Neural cell (in vitro differentiated cells): ENCODE measurements at regions not wholly inside any gene's neighbourhood (a gene's known extent, or its start where the extent isn't known, plus 50 kb on each side); places are given as distances from the start of the nearest gene placed in this dataset.

ENCODE experiments used
- EP300 ChIP-seq: fragments of 450-650 bp; conservative IDR thresholded peaks from 2 replicates; pipeline ENCODE4 v1.6.1; 2014; ENCODE audit warnings: antibody characterized with exemption, mild to moderate bottlenecking, moderate library complexity; ENCODE audit not compliant: poor library complexity, severe bottlenecking
- EZH2 ChIP-seq: fragments of 200-600, 300-800 bp; shearing (Covaris generic), sonication (generic); IDR thresholded peaks from 2 replicates; pipeline ENCODE4 v1.6.1; 2014; ENCODE audit warnings: antibody characterized with exemption, low read length, borderline replicate concordance, mild to moderate bottlenecking; ENCODE audit not compliant: insufficient read depth, poor library complexity, severe bottlenecking
- MXI1 ChIP-seq: fragments of 450-650 bp; conservative IDR thresholded peaks from 2 replicates; pipeline ENCODE4 v1.6.1; 2014; ENCODE audit warnings: antibody characterized with exemption, mild to moderate bottlenecking; ENCODE audit not compliant: poor library complexity, severe bottlenecking
- POLR2AphosphoS5 ChIP-seq: IDR thresholded peaks from 2 replicates; pipeline ENCODE4 v1.6.1; 2012
- SMC3 ChIP-seq: fragments of 450-650 bp; conservative IDR thresholded peaks from 2 replicates; pipeline ENCODE4 v1.6.1; 2014; ENCODE audit warnings: antibody characterized with exemption, mild to moderate bottlenecking, moderate library complexity; ENCODE audit not compliant: poor library complexity
- TAF1 ChIP-seq: IDR thresholded peaks from 2 replicates; pipeline ENCODE4 v1.6.1; 2012; ENCODE audit warnings: low read depth
- TF ChIP-seq, protein P1 (sequence below): fragments of 450-650 bp; IDR thresholded peaks from 2 replicates; pipeline ENCODE4 v1.5.1; 2014; ENCODE audit warnings: antibody characterized with exemption, mild to moderate bottlenecking, moderate library complexity; ENCODE audit not compliant: poor library complexity, severe bottlenecking
- TF ChIP-seq, protein P2 (sequence below): IDR thresholded peaks from 2 replicates; pipeline ENCODE4 v1.6.1; 2012; ENCODE audit warnings: borderline replicate concordance

DNA sequence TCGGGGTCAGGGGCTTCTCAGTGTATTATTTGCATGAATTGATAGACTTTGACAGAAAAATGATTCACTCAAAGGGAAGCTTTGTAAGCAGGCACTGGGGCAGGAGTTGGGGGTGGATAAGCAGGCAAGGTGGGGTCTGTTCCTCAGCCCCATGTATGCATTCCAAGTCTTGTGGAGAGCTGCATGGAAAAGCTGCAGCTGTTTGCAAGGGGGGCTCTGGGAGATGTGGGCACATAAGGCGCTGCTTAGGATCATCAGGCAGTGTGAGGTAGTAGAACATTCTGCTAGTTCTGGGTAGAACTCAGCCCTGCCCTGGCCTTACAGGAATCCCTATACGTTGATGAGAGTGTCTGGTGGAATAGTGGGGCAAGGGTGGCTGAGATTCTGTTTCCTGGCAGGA lies 154.2 kb upstream of the LRIG1 start:
- TF ChIP-seq, protein P1, sequence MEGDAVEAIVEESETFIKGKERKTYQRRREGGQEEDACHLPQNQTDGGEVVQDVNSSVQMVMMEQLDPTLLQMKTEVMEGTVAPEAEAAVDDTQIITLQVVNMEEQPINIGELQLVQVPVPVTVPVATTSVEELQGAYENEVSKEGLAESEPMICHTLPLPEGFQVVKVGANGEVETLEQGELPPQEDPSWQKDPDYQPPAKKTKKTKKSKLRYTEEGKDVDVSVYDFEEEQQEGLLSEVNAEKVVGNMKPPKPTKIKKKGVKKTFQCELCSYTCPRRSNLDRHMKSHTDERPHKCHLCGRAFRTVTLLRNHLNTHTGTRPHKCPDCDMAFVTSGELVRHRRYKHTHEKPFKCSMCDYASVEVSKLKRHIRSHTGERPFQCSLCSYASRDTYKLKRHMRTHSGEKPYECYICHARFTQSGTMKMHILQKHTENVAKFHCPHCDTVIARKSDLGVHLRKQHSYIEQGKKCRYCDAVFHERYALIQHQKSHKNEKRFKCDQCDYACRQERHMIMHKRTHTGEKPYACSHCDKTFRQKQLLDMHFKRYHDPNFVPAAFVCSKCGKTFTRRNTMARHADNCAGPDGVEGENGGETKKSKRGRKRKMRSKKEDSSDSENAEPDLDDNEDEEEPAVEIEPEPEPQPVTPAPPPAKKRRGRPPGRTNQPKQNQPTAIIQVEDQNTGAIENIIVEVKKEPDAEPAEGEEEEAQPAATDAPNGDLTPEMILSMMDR, result no peak
- TF ChIP-seq SMC3, result no peak
- TF ChIP-seq, protein P2, sequence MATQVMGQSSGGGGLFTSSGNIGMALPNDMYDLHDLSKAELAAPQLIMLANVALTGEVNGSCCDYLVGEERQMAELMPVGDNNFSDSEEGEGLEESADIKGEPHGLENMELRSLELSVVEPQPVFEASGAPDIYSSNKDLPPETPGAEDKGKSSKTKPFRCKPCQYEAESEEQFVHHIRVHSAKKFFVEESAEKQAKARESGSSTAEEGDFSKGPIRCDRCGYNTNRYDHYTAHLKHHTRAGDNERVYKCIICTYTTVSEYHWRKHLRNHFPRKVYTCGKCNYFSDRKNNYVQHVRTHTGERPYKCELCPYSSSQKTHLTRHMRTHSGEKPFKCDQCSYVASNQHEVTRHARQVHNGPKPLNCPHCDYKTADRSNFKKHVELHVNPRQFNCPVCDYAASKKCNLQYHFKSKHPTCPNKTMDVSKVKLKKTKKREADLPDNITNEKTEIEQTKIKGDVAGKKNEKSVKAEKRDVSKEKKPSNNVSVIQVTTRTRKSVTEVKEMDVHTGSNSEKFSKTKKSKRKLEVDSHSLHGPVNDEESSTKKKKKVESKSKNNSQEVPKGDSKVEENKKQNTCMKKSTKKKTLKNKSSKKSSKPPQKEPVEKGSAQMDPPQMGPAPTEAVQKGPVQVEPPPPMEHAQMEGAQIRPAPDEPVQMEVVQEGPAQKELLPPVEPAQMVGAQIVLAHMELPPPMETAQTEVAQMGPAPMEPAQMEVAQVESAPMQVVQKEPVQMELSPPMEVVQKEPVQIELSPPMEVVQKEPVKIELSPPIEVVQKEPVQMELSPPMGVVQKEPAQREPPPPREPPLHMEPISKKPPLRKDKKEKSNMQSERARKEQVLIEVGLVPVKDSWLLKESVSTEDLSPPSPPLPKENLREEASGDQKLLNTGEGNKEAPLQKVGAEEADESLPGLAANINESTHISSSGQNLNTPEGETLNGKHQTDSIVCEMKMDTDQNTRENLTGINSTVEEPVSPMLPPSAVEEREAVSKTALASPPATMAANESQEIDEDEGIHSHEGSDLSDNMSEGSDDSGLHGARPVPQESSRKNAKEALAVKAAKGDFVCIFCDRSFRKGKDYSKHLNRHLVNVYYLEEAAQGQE, result no peak
- no peak for TF ChIP-seq MXI1
- TF ChIP-seq EZH2, result no peak
- TF ChIP-seq EP300, result no peak
- TF ChIP-seq POLR2AphosphoS5, result no peak
- no peak for TF ChIP-seq TAF1
